Activated CD4-positive, alpha-beta T cell treated with anti-CD3 and anti-CD28 coated beads, Interleukin-2, amount 10 ng/mL, durations not matched to agents 7 days and 5 days (primary cell): ENCODE measurements at regions not wholly inside any gene's neighbourhood (a gene's known extent, or its start where the extent isn't known, plus 50 kb on each side); places are given as distances from the start of the nearest gene placed in this dataset.
"Not testable (repeated sequence)": the region's sequence is repeated elsewhere in the genome, so short reads cannot be mapped to it uniquely, and the experiment has no call there.

Experiments used
- CTCF ChIA-PET: fragments of 350-600 bp; sonication (Branson Sonifier 250); formaldehyde crosslinking; loops from one replicate; lab custom pipeline; 2021; ENCODE audit warnings: antibody characterized with exemption; lab: Charles Lee
- POLR2A ChIA-PET: fragments of 350-600 bp; sonication (Branson Sonifier 250); formaldehyde crosslinking; loops from one replicate; lab custom pipeline; 2021; ENCODE audit warnings: antibody characterized with exemption; lab: Charles Lee
- DNase-seq: peaks from one replicate; pipeline ENCODE4 v3.0.0-alpha.2; 2020
- H3K27ac Mint-ChIP-seq: one replicate; pipeline ENCODE4 v1.8.0; 2021; ENCODE audit warnings: mild to moderate bottlenecking, moderate library complexity, mixed read lengths
- H3K27me3 Mint-ChIP-seq: one replicate; pipeline ENCODE4 v1.8.0; 2021; ENCODE audit warnings: mixed read lengths
- H3K36me3 Mint-ChIP-seq: one replicate; pipeline ENCODE4 v1.8.0; 2021; ENCODE audit warnings: low read depth, mixed read lengths
- H3K4me1 Mint-ChIP-seq: one replicate; pipeline ENCODE4 v1.8.0; 2021; ENCODE audit warnings: mixed read lengths
- H3K4me3 Mint-ChIP-seq: one replicate; pipeline ENCODE4 v1.8.0; 2021; ENCODE audit warnings: mild to moderate bottlenecking, moderate library complexity, mixed read lengths
- H3K9me3 Mint-ChIP-seq: one replicate; pipeline ENCODE4 v1.8.0; 2021; ENCODE audit warnings: mixed read lengths

DNA sequence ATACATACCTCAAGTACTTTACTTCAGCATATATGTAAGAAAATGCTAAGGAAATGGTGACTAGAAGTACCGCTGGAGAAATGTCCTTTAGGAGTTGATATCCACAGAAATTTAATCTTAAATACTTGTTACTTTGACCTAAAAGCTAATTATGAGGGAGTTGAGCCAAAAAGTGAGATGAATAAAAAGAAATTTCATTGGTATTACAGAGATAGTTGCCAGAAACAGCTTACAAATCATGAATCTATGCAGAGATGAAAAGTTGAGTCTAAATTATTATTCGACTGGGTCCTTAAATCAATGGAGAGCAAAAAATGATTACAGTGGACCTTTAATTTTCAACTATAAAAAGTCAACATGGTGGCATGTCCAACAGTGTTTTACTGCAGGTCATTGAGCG lies 160.9 kb downstream of the MZT1 start:
- no peaks in the 10 kb centered on the region for H3K9me3 Mint-ChIP-seq
- H3K36me3 Mint-ChIP-seq, result no peaks in the 10 kb centered on the region
- H3K27me3 Mint-ChIP-seq, result peaks cover 3% of the 10 kb centered on the region
- peaks cover 2% of the 10 kb centered on the region for H3K4me1 Mint-ChIP-seq
- ChIA-PET CTCF (no interaction called here), POLR2A (no interaction called here)
- H3K27ac Mint-ChIP-seq, result no peak overlapping the region
- DNase-seq, result no peak
- no peak overlapping the region for H3K4me3 Mint-ChIP-seq

DNA sequence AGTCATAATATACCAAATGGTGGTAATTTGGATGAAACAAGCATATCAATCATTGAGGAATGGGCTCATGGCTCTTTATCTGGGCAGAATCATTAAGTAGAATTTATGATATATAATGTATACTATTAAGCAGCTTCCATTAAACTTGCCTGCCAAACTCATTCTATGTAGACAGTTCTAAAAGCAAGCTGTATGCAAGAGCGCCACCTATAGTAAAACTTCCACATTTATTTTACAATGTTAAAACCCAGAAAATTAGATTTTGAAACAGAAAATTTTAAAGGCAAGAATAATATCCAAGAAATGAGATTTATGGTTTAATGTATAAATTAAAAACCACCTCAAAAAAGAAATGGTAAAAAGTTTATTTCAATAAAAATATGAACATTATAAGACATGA lies 161.5 kb downstream of the MZT1 start:
- Mint-ChIP-seq H3K9me3 (no peaks in the 10 kb centered on the region), H3K27me3 (peaks cover 3% of the 10 kb centered on the region), H3K4me3 (no peak overlapping the region), H3K27ac (no peak overlapping the region), H3K36me3 (no peaks in the 10 kb centered on the region), H3K4me1 (peaks cover 2% of the 10 kb centered on the region)
- CTCF ChIA-PET, result no interaction called here
- no peak for DNase-seq
- POLR2A ChIA-PET, result no interaction called here

DNA sequence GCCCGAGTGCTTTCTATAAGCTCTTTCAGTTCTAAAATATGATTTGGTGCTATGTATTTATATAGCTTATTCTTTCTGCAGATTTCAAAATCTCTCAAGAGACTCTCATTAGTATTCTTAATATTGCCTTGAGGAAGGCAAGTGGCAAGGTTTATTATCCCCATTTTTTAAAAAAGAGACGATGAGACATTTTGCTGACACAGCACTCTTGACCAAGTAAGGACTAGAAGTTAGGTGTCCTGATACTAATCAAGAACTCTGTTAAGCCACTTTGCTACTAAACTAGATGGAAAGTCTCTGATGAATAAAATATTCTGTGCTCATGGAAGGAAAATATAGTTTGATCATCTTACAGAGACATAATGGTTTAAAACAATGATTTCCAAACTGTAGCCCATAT lies 164.7 kb downstream of the MZT1 start:
- POLR2A ChIA-PET, result no interaction called here
- Mint-ChIP-seq H3K9me3 (no peaks in the 10 kb centered on the region), H3K4me1 (no peaks in the 10 kb centered on the region), H3K27me3 (peaks cover 3% of the 10 kb centered on the region), H3K27ac (no peak overlapping the region), H3K4me3 (no peak overlapping the region), H3K36me3 (no peaks in the 10 kb centered on the region)
- no peak for DNase-seq
- CTCF ChIA-PET, result no interaction called here

DNA sequence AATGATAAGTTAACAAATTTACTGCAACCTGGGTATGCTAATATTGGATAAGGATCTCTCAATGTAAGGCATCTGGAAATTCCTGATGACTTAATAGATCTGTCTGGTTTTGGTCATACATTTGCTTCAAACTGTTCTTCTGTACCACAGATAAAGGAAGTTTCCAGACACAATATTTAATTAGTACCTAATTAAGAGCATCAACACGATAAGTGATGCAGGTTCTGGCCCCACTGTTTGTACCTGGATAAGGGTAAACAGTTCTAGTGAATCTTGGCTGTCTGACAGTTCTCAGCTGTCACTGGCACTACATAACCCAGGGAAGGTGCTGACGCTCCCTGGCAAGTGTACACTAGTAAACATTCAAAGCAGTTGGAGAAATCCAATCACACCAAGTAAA lies 165.6 kb downstream of the MZT1 start:
- no peak overlapping the region for H3K4me3 Mint-ChIP-seq
- no peak for DNase-seq
- H3K4me1 Mint-ChIP-seq, result no peaks in the 10 kb centered on the region
- no peak overlapping the region for H3K27ac Mint-ChIP-seq
- no peaks in the 10 kb centered on the region for H3K36me3 Mint-ChIP-seq
- H3K27me3 Mint-ChIP-seq, result peaks cover 3% of the 10 kb centered on the region
- H3K9me3 Mint-ChIP-seq, result no peaks in the 10 kb centered on the region
- CTCF ChIA-PET, result no interaction called here
- POLR2A ChIA-PET, result no interaction called here

DNA sequence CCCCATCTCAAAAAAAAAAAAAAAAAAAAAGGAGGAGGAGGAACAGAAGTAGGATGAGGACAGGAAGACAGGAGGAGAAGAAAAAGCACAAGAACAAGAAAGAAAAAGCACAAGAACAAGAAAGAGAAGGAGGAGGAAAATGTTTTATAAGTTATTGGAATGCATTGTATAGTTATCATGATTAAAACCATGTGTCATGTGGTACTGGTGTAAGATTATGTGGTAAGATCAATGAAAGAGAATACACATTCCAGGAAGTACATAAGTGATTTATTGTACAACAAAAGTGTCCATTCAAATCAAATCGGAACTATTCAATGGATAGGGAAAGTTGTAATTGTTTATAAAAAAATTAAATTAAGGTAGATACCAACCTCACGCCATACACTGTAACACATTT lies 167.7 kb downstream of the MZT1 start:
- Mint-ChIP-seq H3K4me3 (no peak overlapping the region), H3K9me3 (no peaks in the 10 kb centered on the region), H3K36me3 (no peaks in the 10 kb centered on the region), H3K4me1 (no peaks in the 10 kb centered on the region), H3K27me3 (peaks cover 3% of the 10 kb centered on the region), H3K27ac (no peak overlapping the region)
- ChIA-PET POLR2A (no interaction called here), CTCF (no interaction called here)
- DNase-seq, result no peak

DNA sequence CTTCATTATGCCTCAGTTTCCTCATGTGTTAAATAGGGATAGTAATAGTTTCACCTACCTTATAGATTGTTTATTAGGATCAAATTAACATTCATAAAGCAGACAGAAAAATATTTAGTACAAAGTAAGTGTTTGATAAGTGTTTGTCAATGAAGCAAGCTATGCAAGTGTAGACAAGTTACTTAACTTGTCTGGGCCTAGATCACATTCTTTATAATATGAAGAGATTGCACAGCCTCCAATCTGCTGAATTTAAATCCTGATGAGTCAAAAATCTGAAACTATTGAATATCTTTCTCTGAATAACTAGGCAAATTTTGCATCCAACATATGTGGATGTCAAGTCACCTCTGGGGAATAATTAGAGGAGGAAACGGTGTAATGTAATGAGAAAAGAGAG lies 170.5 kb downstream of the MZT1 start:
- Mint-ChIP-seq H3K36me3 (no peaks in the 10 kb centered on the region), H3K9me3 (no peaks in the 10 kb centered on the region), H3K27me3 (no peaks in the 10 kb centered on the region), H3K27ac (no peak overlapping the region), H3K4me1 (no peaks in the 10 kb centered on the region), H3K4me3 (no peak overlapping the region)
- no peak for DNase-seq
- ChIA-PET CTCF (no interaction called here), POLR2A (no interaction called here)

DNA sequence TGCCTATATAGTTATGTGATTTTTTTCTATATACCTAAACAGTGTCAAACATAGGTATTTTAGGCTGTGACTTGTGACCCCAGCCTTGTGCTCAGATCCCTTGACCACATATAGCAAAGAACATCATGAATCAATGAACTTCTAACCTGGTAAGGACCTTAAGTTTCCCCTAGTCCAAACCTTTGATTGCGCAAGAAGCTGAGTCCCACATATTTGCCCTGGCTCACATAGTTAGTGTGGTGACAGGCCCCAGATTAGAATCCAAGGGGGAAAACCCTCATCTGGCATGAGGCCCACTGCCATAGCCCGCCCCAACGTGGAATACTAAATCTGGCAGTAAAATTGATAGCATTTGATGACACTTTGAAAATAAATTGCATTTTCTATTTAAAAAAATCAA lies 171.8 kb downstream of the MZT1 start:
- no peaks in the 10 kb centered on the region for H3K27me3 Mint-ChIP-seq
- H3K9me3 Mint-ChIP-seq, result no peaks in the 10 kb centered on the region
- no peaks in the 10 kb centered on the region for H3K4me1 Mint-ChIP-seq
- no peak overlapping the region for H3K27ac Mint-ChIP-seq
- ChIA-PET POLR2A (no interaction called here), CTCF (no interaction called here)
- H3K4me3 Mint-ChIP-seq, result no peak overlapping the region
- DNase-seq, result no peak
- H3K36me3 Mint-ChIP-seq, result no peaks in the 10 kb centered on the region

GRCh38 chr13:72552731-72553130 lies 174.7 kb downstream of the MZT1 start:
- CTCF ChIA-PET, result interaction anchor here (1.7 kb wide), 1 partner anchor 10 kb away, joined by 3 read pairs; no protein-coding TSS in a partner anchor
- Mint-ChIP-seq H3K4me3 (no peak overlapping the region), H3K27ac (no peak overlapping the region), H3K36me3 (no peaks in the 10 kb centered on the region), H3K27me3 (no peaks in the 10 kb centered on the region), H3K9me3 (no peaks in the 10 kb centered on the region), H3K4me1 (no peaks in the 10 kb centered on the region)
- POLR2A ChIA-PET, result no interaction called here
- no peak for DNase-seq

- H3K36me3 Mint-ChIP-seq, H3K4me1 Mint-ChIP-seq, POLR2A ChIA-PET, H3K27me3 Mint-ChIP-seq, DNase-seq, CTCF ChIA-PET, H3K27ac Mint-ChIP-seq, H3K9me3 Mint-ChIP-seq, H3K4me3 Mint-ChIP-seq: not testable (repeated sequence)
Observed at GRCh38 chr13:72545895-72546294, 181.5 kb downstream of the MZT1 start.

- CTCF ChIA-PET, result no interaction called here
- H3K27me3 Mint-ChIP-seq, result no peaks in the 10 kb centered on the region
- no peaks in the 10 kb centered on the region for H3K9me3 Mint-ChIP-seq
- DNase-seq, result no peak
- no peaks in the 10 kb centered on the region for H3K36me3 Mint-ChIP-seq
- H3K4me1 Mint-ChIP-seq, result no peaks in the 10 kb centered on the region
- H3K27ac Mint-ChIP-seq, result no peak overlapping the region
- POLR2A ChIA-PET, result no interaction called here
- no peak overlapping the region for H3K4me3 Mint-ChIP-seq
Observed at GRCh38 chr13:72545030-72545719, 182.3 kb downstream of the MZT1 start.

DNA sequence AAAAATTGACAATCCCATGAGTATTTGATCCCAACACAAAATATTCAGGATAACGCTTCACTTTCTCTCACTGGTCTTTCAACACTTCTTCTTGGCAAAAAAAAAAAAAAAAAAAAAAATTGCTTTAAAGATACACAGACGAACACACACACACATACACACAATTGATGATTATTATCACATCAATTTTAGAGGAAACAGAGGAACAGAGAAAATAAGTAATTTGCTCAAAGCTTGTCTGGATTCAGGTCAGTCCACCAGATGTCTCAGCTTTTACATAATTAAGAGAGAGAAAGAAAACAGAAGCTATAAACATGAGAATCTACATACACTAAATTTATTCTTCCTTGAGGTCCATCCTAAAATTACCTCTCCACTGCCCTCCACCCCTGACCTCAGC lies 183.4 kb downstream of the MZT1 start:
- CTCF ChIA-PET, result no interaction called here
- no peaks in the 10 kb centered on the region for H3K27me3 Mint-ChIP-seq

GRCh38 chr13:72542241-72542640 lies 185.2 kb downstream of the MZT1 start:
- Mint-ChIP-seq H3K36me3 (no peaks in the 10 kb centered on the region), H3K27ac (no peak overlapping the region), H3K4me3 (no peak overlapping the region), H3K27me3 (no peaks in the 10 kb centered on the region), H3K4me1 (no peaks in the 10 kb centered on the region), H3K9me3 (no peaks in the 10 kb centered on the region)
- no peak for DNase-seq
- ChIA-PET CTCF (interaction anchor here (1.5 kb wide), 1 partner anchor 11 kb away, joined by 3 read pairs; no protein-coding TSS in a partner anchor), POLR2A (no interaction called here)

More for the DNA sequence above, 183.4 kb downstream of the MZT1 start:
- Mint-ChIP-seq H3K36me3 (no peaks in the 10 kb centered on the region), H3K27ac (no peak overlapping the region), H3K9me3 (no peaks in the 10 kb centered on the region), H3K4me1 (no peaks in the 10 kb centered on the region), H3K4me3 (no peak overlapping the region)
- POLR2A ChIA-PET, result no interaction called here
- DNase-seq, result no peak

DNA sequence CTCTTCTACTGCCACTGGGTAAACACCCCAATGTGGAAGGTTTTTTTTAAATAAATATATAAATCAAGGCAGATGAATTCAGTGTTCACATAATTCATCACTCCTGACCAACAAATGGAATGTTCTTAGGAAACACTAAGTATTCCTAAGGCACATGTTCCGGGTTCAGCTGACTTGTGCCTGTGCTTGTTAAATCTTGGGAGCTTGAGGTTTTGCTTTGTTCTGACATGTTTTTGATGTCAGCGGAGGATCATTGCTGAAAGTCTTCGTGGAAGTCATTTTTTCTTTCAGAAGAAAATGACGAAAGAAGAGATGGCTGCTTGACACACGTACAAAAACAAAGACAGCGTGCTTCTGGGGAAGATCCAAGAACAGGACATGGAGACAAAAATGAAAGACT lies 185.8 kb downstream of the MZT1 start:
- H3K36me3 Mint-ChIP-seq, result no peaks in the 10 kb centered on the region
- POLR2A ChIA-PET, result no interaction called here
- H3K27ac Mint-ChIP-seq, result no peak overlapping the region
- no peak for DNase-seq
- H3K4me1 Mint-ChIP-seq, result no peaks in the 10 kb centered on the region
- no peaks in the 10 kb centered on the region for H3K9me3 Mint-ChIP-seq
- H3K27me3 Mint-ChIP-seq, result no peaks in the 10 kb centered on the region
- CTCF ChIA-PET, result interaction anchor here (1.5 kb wide), 1 partner anchor 12 kb away, joined by 3 read pairs; no protein-coding TSS in a partner anchor
- no peak overlapping the region for H3K4me3 Mint-ChIP-seq

- no peaks in the 10 kb centered on the region for H3K27me3 Mint-ChIP-seq
- no peak for DNase-seq
- H3K27ac Mint-ChIP-seq, result no peak overlapping the region
- ChIA-PET POLR2A (no interaction called here), CTCF (no interaction called here)
- H3K4me1 Mint-ChIP-seq, result no peaks in the 10 kb centered on the region
- H3K36me3 Mint-ChIP-seq, result no peaks in the 10 kb centered on the region
- H3K4me3 Mint-ChIP-seq, result no peak overlapping the region
- H3K9me3 Mint-ChIP-seq, result no peaks in the 10 kb centered on the region
Observed at GRCh38 chr13:72540881-72541280, 186.5 kb downstream of the MZT1 start.
